Astrocyte (in vitro differentiated cells and primary cell): ENCODE measurements at regions not wholly inside any gene's neighbourhood (a gene's known extent, or its start where the extent isn't known, plus 50 kb on each side); places are given as distances from the start of the nearest gene placed in this dataset.

Experiments used
- DNase-seq: peaks from one replicate; pipeline ENCODE4 v3.0.0-alpha.2; 2010; ENCODE audit warnings: low read depth
- FAIRE-seq: peaks from 2 replicates; lab custom pipeline; 2011; peaks lifted over from hg19 to GRCh38; lab: Jason Lieb, UNC
- H2AFZ ChIP-seq: 2 replicates; pipeline ENCODE4 v1.6.0; 2012; ENCODE audit warnings: low read depth, low read length, inconsistent platforms
- H3K27ac ChIP-seq: 2 replicates; pipeline ENCODE4 v1.5.1; 2011; ENCODE audit warnings: low read depth, low read length, inconsistent platforms
- H3K27me3 ChIP-seq: 2 replicates; pipeline ENCODE4 v1.6.0; 2011; ENCODE audit warnings: low read length, inconsistent platforms; ENCODE audit not compliant: insufficient read depth
- H3K36me3 ChIP-seq: 2 replicates; pipeline ENCODE4 v1.5.1; 2011; ENCODE audit warnings: low read length, inconsistent platforms; ENCODE audit not compliant: insufficient read depth
- H3K4me1 ChIP-seq: 2 replicates; pipeline ENCODE4 v1.5.1; 2011; ENCODE audit warnings: low read length, inconsistent platforms; ENCODE audit not compliant: insufficient read depth
- H3K4me2 ChIP-seq: 2 replicates; pipeline ENCODE4 v1.6.0; 2012; ENCODE audit warnings: low read length, inconsistent platforms
- H3K4me3 ChIP-seq: 2 replicates; pipeline ENCODE4 v1.5.1; 2011; ENCODE audit warnings: low read depth, mild to moderate bottlenecking, low read length, inconsistent platforms; ENCODE audit not compliant: insufficient read depth
- H3K79me2 ChIP-seq: 2 replicates; pipeline ENCODE4 v1.6.0; 2012; ENCODE audit warnings: mild to moderate bottlenecking, low read length, inconsistent platforms; ENCODE audit not compliant: insufficient read depth
- H3K9ac ChIP-seq: 2 replicates; pipeline ENCODE4 v1.6.0; 2012; ENCODE audit warnings: mild to moderate bottlenecking, low read length, inconsistent platforms
- H3K9me3 ChIP-seq: 2 replicates; pipeline ENCODE4 v1.5.1; 2012; ENCODE audit warnings: low read depth, mild to moderate bottlenecking, low read length, inconsistent platforms; ENCODE audit not compliant: insufficient read depth
- H4K20me1 ChIP-seq: 2 replicates; pipeline ENCODE4 v1.6.0; 2012; ENCODE audit warnings: low read length, inconsistent platforms; ENCODE audit not compliant: insufficient read depth
- H3K27ac Mint-ChIP-seq: one replicate; pipeline ENCODE4 v1.8.0; 2021; ENCODE audit warnings: mild to moderate bottlenecking, mixed read lengths; ENCODE audit not compliant: unreplicated experiment
- H3K27me3 Mint-ChIP-seq: one replicate; pipeline ENCODE4 v1.8.0; 2021; ENCODE audit warnings: low read depth, mixed read lengths; ENCODE audit not compliant: unreplicated experiment
- H3K36me3 Mint-ChIP-seq: one replicate; pipeline ENCODE4 v1.8.0; 2021; ENCODE audit warnings: low read depth, mixed read lengths; ENCODE audit not compliant: unreplicated experiment
- H3K4me1 Mint-ChIP-seq: one replicate; pipeline ENCODE4 v1.8.0; 2021; ENCODE audit warnings: low read depth, mixed read lengths; ENCODE audit not compliant: unreplicated experiment
- H3K4me3 Mint-ChIP-seq: one replicate; pipeline ENCODE4 v1.8.0; 2021; ENCODE audit warnings: mild to moderate bottlenecking, moderate library complexity, mixed read lengths; ENCODE audit not compliant: unreplicated experiment
- H3K9me3 Mint-ChIP-seq: one replicate; pipeline ENCODE4 v1.8.0; 2021; ENCODE audit warnings: mild to moderate bottlenecking, mixed read lengths; ENCODE audit not compliant: unreplicated experiment
- EZH2 ChIP-seq: IDR thresholded peaks from 2 replicates; pipeline ENCODE4 v1.6.1; 2012; ENCODE audit warnings: mild to moderate bottlenecking, low read length, inconsistent platforms; ENCODE audit not compliant: insufficient read depth
- TF ChIP-seq, protein P1 (sequence below): IDR thresholded peaks from 2 replicates; pipeline ENCODE4 v1.5.1; 2011; ENCODE audit warnings: low read depth, mild to moderate bottlenecking, inconsistent platforms, low read length, moderate library complexity; ENCODE audit not compliant: insufficient read depth

DNA sequence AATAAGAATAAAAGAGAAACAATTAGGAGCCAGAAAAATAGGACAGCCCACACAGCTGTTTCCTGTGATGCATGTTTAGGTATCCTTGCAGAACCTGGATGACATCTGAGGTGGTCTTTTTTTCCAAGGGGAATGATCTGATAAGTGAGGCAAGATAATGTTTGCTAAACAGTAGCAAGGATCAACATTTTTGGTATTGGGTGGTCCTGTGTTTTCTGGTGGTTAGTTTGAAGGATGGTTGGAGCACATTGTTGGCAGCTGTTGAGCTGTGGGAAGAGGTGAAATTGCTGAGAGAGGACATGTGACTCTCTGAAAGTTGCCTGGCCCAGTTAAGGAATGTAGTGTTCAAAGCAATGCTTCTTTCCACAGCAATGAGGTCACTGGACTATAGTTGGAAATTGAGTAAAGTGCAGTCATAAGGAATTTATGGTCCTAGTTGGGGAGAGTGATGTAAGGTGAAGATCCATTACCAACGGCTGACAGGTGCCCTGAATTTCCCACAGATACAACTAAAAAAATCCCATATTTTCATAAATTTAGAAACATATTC is 270.2 kb upstream of the IMPG1 start:
- peaks cover 4% of the 10 kb centered on the region for H3K9me3 ChIP-seq
- FAIRE-seq (no peak), DNase-seq (no peak)
- no peak overlapping the region for H3K9ac ChIP-seq
- Mint-ChIP-seq H3K9me3 (no peaks in the 10 kb centered on the region), H3K4me3 (no peak overlapping the region), H3K36me3 (no peaks in the 10 kb centered on the region), H3K4me1 (peaks cover 6% of the 10 kb centered on the region), H3K27me3 (no peaks in the 10 kb centered on the region), H3K27ac (peak overlapping the region; percentile 28)
- no peak overlapping the region for H3K4me3 ChIP-seq
- H3K27ac ChIP-seq = no peak overlapping the region
- no peaks in the 10 kb centered on the region for H4K20me1 ChIP-seq
- no peak overlapping the region for H3K4me2 ChIP-seq
- no peak overlapping the region for H2AFZ ChIP-seq
- no peaks in the 10 kb centered on the region for H3K36me3 ChIP-seq
- H3K4me1 ChIP-seq = no peaks in the 10 kb centered on the region
- TF ChIP-seq, protein P1, sequence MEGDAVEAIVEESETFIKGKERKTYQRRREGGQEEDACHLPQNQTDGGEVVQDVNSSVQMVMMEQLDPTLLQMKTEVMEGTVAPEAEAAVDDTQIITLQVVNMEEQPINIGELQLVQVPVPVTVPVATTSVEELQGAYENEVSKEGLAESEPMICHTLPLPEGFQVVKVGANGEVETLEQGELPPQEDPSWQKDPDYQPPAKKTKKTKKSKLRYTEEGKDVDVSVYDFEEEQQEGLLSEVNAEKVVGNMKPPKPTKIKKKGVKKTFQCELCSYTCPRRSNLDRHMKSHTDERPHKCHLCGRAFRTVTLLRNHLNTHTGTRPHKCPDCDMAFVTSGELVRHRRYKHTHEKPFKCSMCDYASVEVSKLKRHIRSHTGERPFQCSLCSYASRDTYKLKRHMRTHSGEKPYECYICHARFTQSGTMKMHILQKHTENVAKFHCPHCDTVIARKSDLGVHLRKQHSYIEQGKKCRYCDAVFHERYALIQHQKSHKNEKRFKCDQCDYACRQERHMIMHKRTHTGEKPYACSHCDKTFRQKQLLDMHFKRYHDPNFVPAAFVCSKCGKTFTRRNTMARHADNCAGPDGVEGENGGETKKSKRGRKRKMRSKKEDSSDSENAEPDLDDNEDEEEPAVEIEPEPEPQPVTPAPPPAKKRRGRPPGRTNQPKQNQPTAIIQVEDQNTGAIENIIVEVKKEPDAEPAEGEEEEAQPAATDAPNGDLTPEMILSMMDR = no peak
- H3K79me2 ChIP-seq = no peaks in the 10 kb centered on the region
- H3K27me3 ChIP-seq = no peaks in the 10 kb centered on the region

DNA sequence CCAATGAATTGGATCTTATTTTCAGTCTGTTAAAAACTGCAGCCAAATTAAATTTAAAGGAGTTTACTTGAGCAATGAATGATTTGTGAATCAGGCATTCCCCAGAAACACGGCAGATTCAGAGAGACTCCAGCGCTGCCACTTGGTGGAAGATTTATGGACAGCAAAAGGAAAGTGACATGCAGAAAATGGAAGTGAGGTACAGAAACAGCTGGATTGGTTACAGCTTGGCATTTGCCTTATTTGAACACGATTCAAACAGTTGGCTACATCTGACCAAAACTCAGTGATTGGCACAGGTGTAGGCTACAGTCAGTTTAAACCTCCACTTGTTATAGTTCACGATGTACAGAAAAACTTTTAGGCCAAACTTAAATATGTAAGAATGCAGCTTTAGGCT is 257.6 kb upstream of the IMPG1 start:
- Histone ChIP-seq H2AFZ (no peak overlapping the region), H3K9ac (no peak overlapping the region), H3K9me3 (no peaks in the 10 kb centered on the region), H3K36me3 (no peaks in the 10 kb centered on the region), H3K27me3 (no peaks in the 10 kb centered on the region), H3K4me1 (no peaks in the 10 kb centered on the region), H3K4me3 (no peak overlapping the region), H3K79me2 (no peaks in the 10 kb centered on the region), H4K20me1 (no peaks in the 10 kb centered on the region), H3K4me2 (no peak overlapping the region), H3K27ac (no peak overlapping the region)
- TF ChIP-seq, protein P1 = no peak
- TF ChIP-seq EZH2 = no peak
- Mint-ChIP-seq H3K4me3 (no peak overlapping the region), H3K4me1 (no peaks in the 10 kb centered on the region), H3K27me3 (no peaks in the 10 kb centered on the region), H3K9me3 (peaks cover 3% of the 10 kb centered on the region), H3K36me3 (no peaks in the 10 kb centered on the region), H3K27ac (no peak overlapping the region)
- DNase-seq (no peak), FAIRE-seq (no peak)

DNA sequence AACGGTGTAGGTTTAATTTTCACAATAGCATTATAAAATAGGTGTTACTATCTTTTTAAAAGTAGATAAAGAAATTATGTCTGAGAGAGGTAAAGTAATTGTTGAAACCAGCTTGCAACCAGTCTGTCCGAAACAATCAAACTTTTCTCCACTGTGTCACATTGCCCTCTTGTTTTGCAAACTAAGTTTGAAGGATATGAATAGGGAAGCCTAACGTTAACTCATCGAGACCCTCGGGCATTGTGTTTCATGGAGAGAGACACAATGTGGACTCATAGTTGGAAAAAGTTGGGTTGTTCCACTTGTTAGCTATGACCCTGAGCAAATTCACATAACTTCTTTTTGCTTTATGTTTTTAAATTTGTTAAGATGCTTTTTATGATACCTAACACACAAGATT is 254.4 kb upstream of the IMPG1 start:
- Histone ChIP-seq H3K27ac (no peak overlapping the region), H3K9me3 (no peaks in the 10 kb centered on the region), H4K20me1 (no peaks in the 10 kb centered on the region), H3K9ac (no peak overlapping the region), H3K36me3 (no peaks in the 10 kb centered on the region), H3K4me1 (no peaks in the 10 kb centered on the region), H2AFZ (no peak overlapping the region), H3K4me2 (no peak overlapping the region), H3K79me2 (no peaks in the 10 kb centered on the region), H3K27me3 (no peaks in the 10 kb centered on the region), H3K4me3 (no peak overlapping the region)
- no peaks in the 10 kb centered on the region for H3K27me3 Mint-ChIP-seq
- no peaks in the 10 kb centered on the region for H3K4me1 Mint-ChIP-seq
- H3K9me3 Mint-ChIP-seq = no peaks in the 10 kb centered on the region
- H3K27ac Mint-ChIP-seq = no peak overlapping the region
- no peaks in the 10 kb centered on the region for H3K36me3 Mint-ChIP-seq
- DNase-seq (no peak), FAIRE-seq (no peak)
- TF ChIP-seq EZH2 = no peak
- TF ChIP-seq, protein P1 = no peak
- H3K4me3 Mint-ChIP-seq = no peak overlapping the region
